Upper lobe of left lung (tissue), 4 donors: ENCODE measurements at regions not wholly inside any gene's neighbourhood (a gene's known extent, or its start where the extent isn't known, plus 50 kb on each side); places are given as distances from the start of the nearest gene placed in this dataset.

Experiments
- CTCF ChIP-seq, 6 experiments: fragments of 450-650 bp in 4 of 6; fragments of 200-600 bp in 2 of 6; sonication (generic) in 2 of 6; IDR thresholded peaks; one replicate each; pipeline ENCODE4 v1.5.1; 2016 to 2019; ENCODE audit warnings: antibody characterized with exemption in 6 of 6
- EP300 ChIP-seq, 4 donors: sonication (generic); formaldehyde crosslinking; IDR thresholded peaks; one replicate each; pipeline ENCODE4 v1.5.1; 2017; ENCODE audit warnings: antibody characterized with exemption in 4 of 4, control low read depth in 2 of 4
- POLR2A ChIP-seq, 4 donors: fragments of 450-650 bp; IDR thresholded peaks; one replicate each; pipeline ENCODE4 v1.5.1; 2016 to 2017; ENCODE audit warnings: antibody characterized with exemption in 4 of 4, mild to moderate bottlenecking in 2 of 4
- POLR2AphosphoS5 ChIP-seq, 2 donors: sonication (generic); formaldehyde crosslinking; IDR thresholded peaks; one replicate each; pipeline ENCODE4 v1.5.1; 2017; ENCODE audit warnings: antibody characterized with exemption in 2 of 2

- no peak for TF ChIP-seq CTCF (IDR thresholded peaks at IDR 0.05)
- no peak for TF ChIP-seq POLR2A (IDR thresholded peaks at IDR 0.05)
- TF ChIP-seq POLR2AphosphoS5 (IDR thresholded peaks at IDR 0.05): no peak
- no peak for TF ChIP-seq EP300 (IDR thresholded peaks at IDR 0.05)
These were observed 65.4 kb upstream of the SSBP3 start for GRCh38 chr1:54471588-54471987.
